Gastroesophageal sphincter (tissue), 4 donors: ENCODE measurements at regions not wholly inside any gene's neighbourhood (a gene's known extent, or its start where the extent isn't known, plus 50 kb on each side); places are given as distances from the start of the nearest gene placed in this dataset.

Source experiments
- ATAC-seq: fragments of 150-250 bp; one replicate; pipeline ENCODE4 v1.9.1; 2016; ENCODE audit warnings: mild to moderate bottlenecking, moderate library complexity
- H3K27ac ChIP-seq, 4 donors: fragments of 200-600 bp; sonication (generic) in 3 of 4; 1 replicate in 3 of 4; 2 replicates in 1 of 4; pipeline ENCODE4 v1.5.1; 2016 to 2019
- H3K27me3 ChIP-seq: fragments of 200-600 bp; sonication (generic); one replicate; pipeline ENCODE4 v1.5.1; 2019
- H3K36me3 ChIP-seq, 2 donors: fragments of 200-600 bp; sonication (generic); one replicate each; pipeline ENCODE4 v1.5.1; 2019; ENCODE audit warnings: control low read depth in 1 of 2
- H3K4me1 ChIP-seq, 3 donors: fragments of 200-600 bp; sonication (generic); 1 replicate in 2 of 3; 2 replicates in 1 of 3; pipeline ENCODE4 v1.5.1; 2016 to 2019; ENCODE audit warnings: control low read depth in 2 of 3
- H3K4me3 ChIP-seq, 2 donors: fragments of 200-600 bp; sonication (generic); one replicate each; pipeline ENCODE4 v1.5.1; 2019; ENCODE audit warnings: mild to moderate bottlenecking in 1 of 2, moderate library complexity in 1 of 2
- H3K9me3 ChIP-seq, 3 donors: fragments of 200-600 bp; sonication (generic); one replicate each; pipeline ENCODE4 v1.5.1; 2017 to 2019; ENCODE audit warnings: control low read depth in 2 of 3
- EP300 ChIP-seq: sonication (generic); formaldehyde crosslinking; IDR thresholded peaks from one replicate; pipeline ENCODE4 v1.6.1; 2017; ENCODE audit warnings: antibody characterized with exemption, mild to moderate bottlenecking
- POLR2A ChIP-seq, 2 donors: fragments of 450-650 bp; IDR thresholded peaks; one replicate each; pipeline ENCODE4 v1.6.1; 2017; ENCODE audit warnings: antibody characterized with exemption in 2 of 2, mild to moderate bottlenecking in 2 of 2, moderate library complexity in 1 of 2
- POLR2AphosphoS5 ChIP-seq: sonication (generic); formaldehyde crosslinking; IDR thresholded peaks from one replicate; pipeline ENCODE4 v1.6.1; 2017; ENCODE audit warnings: antibody characterized with exemption
- WGBS, 2 donors: methylation state at CpG; one replicate each; pipeline ENCODE4 v1.1.5; 2018; ENCODE audit warnings: low coverage in 1 of 2; 5-methylcytosine and 5-hydroxymethylcytosine counted together
- TF ChIP-seq, protein P1 (sequence below), 4 experiments: fragments of 200-600 bp in 2 of 4; fragments of 450-650 bp in 2 of 4; sonication (generic) in 1 of 4; IDR thresholded peaks; one replicate each; pipeline ENCODE4 v1.5.1; 2017 to 2019; ENCODE audit warnings: antibody characterized with exemption in 4 of 4, mild to moderate bottlenecking in 2 of 4, moderate library complexity in 2 of 4

DNA sequence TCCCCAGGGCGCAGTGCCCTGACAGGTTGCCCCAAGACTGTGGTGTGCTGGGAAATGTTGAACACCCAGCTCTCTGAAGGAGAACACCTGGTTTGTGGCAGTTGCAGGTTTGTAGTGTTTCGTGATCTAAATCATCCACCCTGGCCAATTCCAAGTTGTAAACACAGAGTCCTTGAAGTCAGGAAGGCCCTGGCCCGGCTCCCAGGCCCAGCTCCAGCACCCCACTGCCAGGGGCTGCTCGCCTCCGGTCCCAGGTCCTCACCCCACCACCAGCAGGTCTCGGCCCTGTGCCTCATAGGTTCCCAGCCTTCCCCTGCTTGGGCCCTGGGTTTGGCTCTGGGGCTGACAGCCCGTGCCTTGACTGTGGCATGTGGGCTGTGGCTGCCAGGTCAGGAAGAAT lies 121.4 kb upstream of the MLN start:
- Histone ChIP-seq H3K4me1 (no peaks in the 10 kb centered on the region), H3K4me3 (no peak overlapping the region), H3K27ac (no peak overlapping the region), H3K27me3 (no peaks in the 10 kb centered on the region), H3K9me3 (peaks cover 0 to 10% (median 0%) of the 10 kb centered on the region in 3 donors), H3K36me3 (no peaks in the 10 kb centered on the region)
- TF ChIP-seq POLR2AphosphoS5 = no peak
- TF ChIP-seq, protein P1, sequence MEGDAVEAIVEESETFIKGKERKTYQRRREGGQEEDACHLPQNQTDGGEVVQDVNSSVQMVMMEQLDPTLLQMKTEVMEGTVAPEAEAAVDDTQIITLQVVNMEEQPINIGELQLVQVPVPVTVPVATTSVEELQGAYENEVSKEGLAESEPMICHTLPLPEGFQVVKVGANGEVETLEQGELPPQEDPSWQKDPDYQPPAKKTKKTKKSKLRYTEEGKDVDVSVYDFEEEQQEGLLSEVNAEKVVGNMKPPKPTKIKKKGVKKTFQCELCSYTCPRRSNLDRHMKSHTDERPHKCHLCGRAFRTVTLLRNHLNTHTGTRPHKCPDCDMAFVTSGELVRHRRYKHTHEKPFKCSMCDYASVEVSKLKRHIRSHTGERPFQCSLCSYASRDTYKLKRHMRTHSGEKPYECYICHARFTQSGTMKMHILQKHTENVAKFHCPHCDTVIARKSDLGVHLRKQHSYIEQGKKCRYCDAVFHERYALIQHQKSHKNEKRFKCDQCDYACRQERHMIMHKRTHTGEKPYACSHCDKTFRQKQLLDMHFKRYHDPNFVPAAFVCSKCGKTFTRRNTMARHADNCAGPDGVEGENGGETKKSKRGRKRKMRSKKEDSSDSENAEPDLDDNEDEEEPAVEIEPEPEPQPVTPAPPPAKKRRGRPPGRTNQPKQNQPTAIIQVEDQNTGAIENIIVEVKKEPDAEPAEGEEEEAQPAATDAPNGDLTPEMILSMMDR (IDR thresholded peaks at IDR 0.05) = no peak
- TF ChIP-seq EP300 = no peak
- no peak for TF ChIP-seq POLR2A (IDR thresholded peaks at IDR 0.05)
- ATAC-seq = no peak
- 82% methylated on average over 4 of the region's 7 CpGs; no CpG with 5 or more reads in 1 of the 2 donors for WGBS, 2 donors

DNA sequence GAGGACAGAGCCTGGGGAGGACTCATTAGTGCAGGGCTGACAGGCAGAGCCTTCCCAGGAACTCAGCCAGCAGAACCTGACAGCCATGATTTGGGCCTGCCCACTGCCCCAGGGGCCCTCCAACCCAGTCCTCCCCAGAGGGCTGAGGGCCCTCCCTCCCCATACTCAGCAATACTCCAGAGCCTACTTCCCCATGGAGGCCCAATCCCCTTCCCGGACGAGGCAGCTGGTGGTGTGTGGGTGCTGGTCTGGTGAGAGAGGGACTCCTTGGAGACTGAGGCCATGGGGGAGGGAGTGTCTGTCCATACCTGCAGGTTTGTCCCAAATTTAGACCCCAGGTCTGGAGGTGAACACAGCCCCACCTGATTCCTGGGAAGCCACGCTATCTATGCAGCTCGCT lies 120.9 kb upstream of the MLN start:
- Histone ChIP-seq H3K27ac (no peak overlapping the region), H3K36me3 (no peaks in the 10 kb centered on the region), H3K4me1 (no peaks in the 10 kb centered on the region), H3K27me3 (no peaks in the 10 kb centered on the region), H3K9me3 (peaks cover 0 to 10% (median 0%) of the 10 kb centered on the region in 3 donors), H3K4me3 (no peak overlapping the region)
- TF ChIP-seq, protein P1 (IDR thresholded peaks at IDR 0.05) = no peak
- no peak for TF ChIP-seq POLR2A (IDR thresholded peaks at IDR 0.05)
- no peak for TF ChIP-seq POLR2AphosphoS5
- TF ChIP-seq EP300 = no peak
- no peak for ATAC-seq
- WGBS, 2 donors = 88% methylated on average over 3 of the region's 4 CpGs; no CpG with 5 or more reads in 1 of the 2 donors

DNA sequence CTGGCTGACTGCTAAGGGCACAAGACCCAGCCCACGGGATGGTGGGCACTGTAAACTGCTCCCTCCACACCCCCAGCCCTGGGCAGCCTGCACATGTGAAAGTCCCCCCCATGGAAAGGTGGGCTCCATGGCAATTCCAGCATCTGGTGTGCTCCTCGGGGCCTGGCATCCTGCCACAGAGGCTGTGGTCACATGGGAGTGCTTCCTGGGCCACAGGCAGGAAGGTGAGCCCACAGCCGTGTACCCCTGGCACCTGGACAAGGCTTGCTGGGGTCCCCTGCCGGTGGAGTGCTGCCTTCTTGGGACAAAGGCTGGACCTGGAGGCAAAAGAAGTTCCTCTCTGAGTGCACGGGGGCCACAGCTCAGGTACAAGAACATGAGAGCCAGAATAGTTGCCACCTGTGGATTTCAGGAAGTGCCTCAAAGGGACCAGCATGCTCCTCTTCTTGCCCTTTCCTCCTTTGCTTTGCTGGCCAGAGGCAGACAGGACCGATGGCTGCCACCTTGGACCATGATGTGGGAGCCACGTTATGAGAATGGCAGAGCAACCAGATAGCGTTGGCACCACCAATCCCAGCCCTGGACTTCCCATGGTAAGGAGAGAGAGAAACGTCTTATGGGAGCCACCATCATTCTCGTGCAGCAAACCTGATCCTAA lies 120.2 kb upstream of the MLN start:
- 80% methylated on average over 1 of the region's 10 CpGs; no CpG with 5 or more reads in 1 of the 2 donors for WGBS, 2 donors
- Histone ChIP-seq H3K4me3 (no peak overlapping the region), H3K9me3 (peaks cover 0 to 10% (median 0%) of the 10 kb centered on the region in 3 donors), H3K36me3 (no peaks in the 10 kb centered on the region), H3K27me3 (no peaks in the 10 kb centered on the region), H3K27ac (no peak overlapping the region), H3K4me1 (no peaks in the 10 kb centered on the region)
- no peak for ATAC-seq
- TF ChIP-seq POLR2A (IDR thresholded peaks at IDR 0.05) (no peak), POLR2AphosphoS5 (no peak)

DNA sequence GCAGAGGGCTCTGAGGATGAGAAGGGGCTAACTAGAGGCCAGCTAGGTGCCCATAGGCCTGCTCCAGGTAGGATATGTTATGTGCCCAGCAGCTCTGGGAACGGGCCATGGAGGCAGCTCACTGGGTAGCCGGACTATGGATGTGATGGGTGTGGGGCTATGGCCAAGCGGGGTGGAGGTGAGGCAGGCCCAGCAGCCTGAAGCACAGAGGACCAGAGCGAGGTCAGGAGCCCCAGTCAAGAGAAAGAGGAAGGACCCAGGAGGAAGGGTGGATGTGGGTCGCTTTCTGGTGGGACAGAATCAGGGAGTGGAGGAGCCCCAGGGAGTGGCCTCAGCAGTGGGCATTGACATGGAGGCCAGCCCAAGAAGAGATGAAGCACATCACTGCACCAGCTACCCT lies 117.9 kb upstream of the MLN start:
- no peaks in the 10 kb centered on the region for H3K36me3 ChIP-seq
- H3K4me3 ChIP-seq = no peak overlapping the region
- H3K27me3 ChIP-seq = peaks cover 6% of the 10 kb centered on the region
- no peak overlapping the region for H3K27ac ChIP-seq
- H3K9me3 ChIP-seq = no peaks in the 10 kb centered on the region
- TF ChIP-seq EP300 = no peak
- no peak for TF ChIP-seq POLR2AphosphoS5
- TF ChIP-seq, protein P1 (IDR thresholded peaks at IDR 0.05) = no peak
- no peak for TF ChIP-seq POLR2A (IDR thresholded peaks at IDR 0.05)
- no peaks in the 10 kb centered on the region for H3K4me1 ChIP-seq
- ATAC-seq = no peak
- 78 to 100% methylated on average over 1 of the region's 5 CpGs for WGBS, 2 donors

DNA sequence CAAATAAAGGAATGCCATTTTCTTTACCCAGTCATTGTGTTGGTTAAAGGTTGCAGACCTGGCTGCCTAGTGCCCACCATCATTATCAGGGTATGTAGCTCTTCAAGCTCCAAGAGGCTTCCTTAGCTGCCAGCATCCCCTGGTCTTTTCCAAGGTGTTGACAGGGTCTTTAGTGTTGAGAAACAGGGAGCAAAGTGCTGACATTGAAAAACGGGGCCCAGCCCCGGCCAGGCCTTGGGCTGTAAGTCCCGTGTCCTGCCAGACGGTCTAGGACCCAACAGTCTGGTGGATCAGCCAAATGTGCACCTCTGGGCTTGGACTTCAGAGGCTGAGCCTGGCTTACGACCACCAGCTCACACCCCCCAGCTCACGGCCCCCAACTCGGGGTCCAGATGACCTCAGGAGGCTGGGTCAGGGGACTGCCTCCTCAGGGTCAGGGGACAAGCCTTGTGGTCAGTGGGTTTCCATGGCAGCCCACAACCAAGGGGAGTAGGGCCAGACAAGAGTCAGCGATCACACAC lies 114.4 kb upstream of the MLN start:
- Histone ChIP-seq H3K9me3 (no peaks in the 10 kb centered on the region), H3K4me1 (no peaks in the 10 kb centered on the region), H3K27me3 (peaks cover 6% of the 10 kb centered on the region), H3K27ac (no peak overlapping the region), H3K36me3 (no peaks in the 10 kb centered on the region), H3K4me3 (no peak overlapping the region)
- TF ChIP-seq, protein P1 (IDR thresholded peaks at IDR 0.05) = no peak
- TF ChIP-seq EP300 (no peak), POLR2AphosphoS5 (no peak), POLR2A (IDR thresholded peaks at IDR 0.05) (no peak)
- WGBS, 2 donors = 100% methylated on average over 2 of the region's 8 CpGs; no CpG with 5 or more reads in 1 of the 2 donors
- no peak for ATAC-seq
